ENCODE measurements at regions not wholly inside any gene's neighbourhood (a gene's known extent, or its start where the extent isn't known, plus 50 kb on each side); places are given as distances from the start of the nearest gene placed in this dataset.

- H3K27ac ChIP-seq (ENCODE audit: poor library complexity, severe bottlenecking), result no peak overlapping the region
- no peak for DNase-seq (ENCODE audit: low spot score)
- ATAC-seq (ENCODE audit: low read depth), result peak; percentile 66; the same call in 1 of the 3 replicates
- no peaks in the 10 kb centered on the region for H3K27me3 ChIP-seq (ENCODE audit: insufficient read depth, poor library complexity, severe bottlenecking)
- no peaks in the 10 kb centered on the region for H3K4me1 ChIP-seq (ENCODE audit: insufficient read depth, poor library complexity, severe bottlenecking)
- no peaks in the 10 kb centered on the region for H3K36me3 ChIP-seq (ENCODE audit: low read depth)
- no peaks in the 10 kb centered on the region for H3K9me3 ChIP-seq (ENCODE audit: severe bottlenecking)
- H3K4me3 ChIP-seq (ENCODE audit: severe bottlenecking), result no peak overlapping the region
- TF ChIP-seq CTCF (IDR thresholded peaks at IDR 0.05; ENCODE audit: poor library complexity, severe bottlenecking), result no peak
Observed at GRCh38 chr6:14612016-14612980, 494.7 kb downstream of the CD83 start.

GRCh38 chr6:14614631-14615030 lies 497.1 kb downstream of the CD83 start:
- H3K4me1 ChIP-seq (ENCODE audit: insufficient read depth, poor library complexity, severe bottlenecking), result no peaks in the 10 kb centered on the region
- no peak overlapping the region for H3K4me3 ChIP-seq (ENCODE audit: severe bottlenecking)
- no peaks in the 10 kb centered on the region for H3K36me3 ChIP-seq (ENCODE audit: low read depth)
- no peaks in the 10 kb centered on the region for H3K27me3 ChIP-seq (ENCODE audit: insufficient read depth, poor library complexity, severe bottlenecking)
- DNase-seq (ENCODE audit: low spot score) (no peak), ATAC-seq (ENCODE audit: low read depth) (no peak)
- no peaks in the 10 kb centered on the region for H3K9me3 ChIP-seq (ENCODE audit: severe bottlenecking)
- no peak for TF ChIP-seq CTCF (IDR thresholded peaks at IDR 0.05; ENCODE audit: poor library complexity, severe bottlenecking)
- H3K27ac ChIP-seq (ENCODE audit: poor library complexity, severe bottlenecking), result no peak overlapping the region

- Histone ChIP-seq H3K4me3 (ENCODE audit: severe bottlenecking) (no peak overlapping the region), H3K36me3 (ENCODE audit: low read depth) (no peaks in the 10 kb centered on the region), H3K4me1 (ENCODE audit: insufficient read depth, poor library complexity, severe bottlenecking) (no peaks in the 10 kb centered on the region), H3K9me3 (ENCODE audit: severe bottlenecking) (no peaks in the 10 kb centered on the region), H3K27ac (ENCODE audit: poor library complexity, severe bottlenecking) (no peak overlapping the region), H3K27me3 (ENCODE audit: insufficient read depth, poor library complexity, severe bottlenecking) (no peaks in the 10 kb centered on the region)
- ATAC-seq (ENCODE audit: low read depth), result no peak
- DNase-seq (ENCODE audit: low spot score), result no peak
- TF ChIP-seq CTCF (IDR thresholded peaks at IDR 0.05; ENCODE audit: poor library complexity, severe bottlenecking), result no peak
Observed at GRCh38 chr6:14616656-14617055, 499.1 kb downstream of the CD83 start.

- no peaks in the 10 kb centered on the region for H3K36me3 ChIP-seq (ENCODE audit: low read depth)
- H3K27me3 ChIP-seq (ENCODE audit: insufficient read depth, poor library complexity, severe bottlenecking), result no peaks in the 10 kb centered on the region
- ATAC-seq (ENCODE audit: low read depth) (no peak), DNase-seq (ENCODE audit: low spot score) (no peak)
- no peaks in the 10 kb centered on the region for H3K4me1 ChIP-seq (ENCODE audit: insufficient read depth, poor library complexity, severe bottlenecking)
- TF ChIP-seq CTCF (IDR thresholded peaks at IDR 0.05; ENCODE audit: poor library complexity, severe bottlenecking), result no peak
- no peaks in the 10 kb centered on the region for H3K9me3 ChIP-seq (ENCODE audit: severe bottlenecking)
- no peak overlapping the region for H3K4me3 ChIP-seq (ENCODE audit: severe bottlenecking)
- H3K27ac ChIP-seq (ENCODE audit: poor library complexity, severe bottlenecking), result no peak overlapping the region
Observed at GRCh38 chr6:14618759-14619418, 501.3 kb downstream of the CD83 start.
